ENCODE measurements at regions not wholly inside any gene's neighbourhood (a gene's known extent, or its start where the extent isn't known, plus 50 kb on each side); places are given as distances from the start of the nearest gene placed in this dataset.
"Not testable (repeated sequence)": the region's sequence is repeated elsewhere in the genome, so short reads cannot be mapped to it uniquely, and the experiment has no call there.

- no peaks in the 10 kb centered on the region for H3K36me3 Mint-ChIP-seq (ENCODE audit: low read depth)
- H3K27me3 Mint-ChIP-seq: no peaks in the 10 kb centered on the region
- no peak overlapping the region for H3K4me3 Mint-ChIP-seq
- no peak overlapping the region for H3K27ac Mint-ChIP-seq
- H3K4me1 Mint-ChIP-seq (ENCODE audit: low read depth): no peaks in the 10 kb centered on the region
- no peak for TF ChIP-seq CTCF (IDR thresholded peaks at IDR 0.05)
- ATAC-seq: no peak
- no peak for DNase-seq
- ChIA-PET POLR2A (no interaction called here), CTCF (no interaction called here)
- peaks cover 2% of the 10 kb centered on the region for H3K9me3 Mint-ChIP-seq
- intact Hi-C loops (cut with micrococcal nuclease): no loop called here
Observed at GRCh38 chr2:125259451-125259850, 1234.4 kb downstream of the CNTNAP5 start.

GRCh38 chr2:125260366-125260930 is 1235.4 kb downstream of the CNTNAP5 start:
- H3K36me3 Mint-ChIP-seq (ENCODE audit: low read depth); CTCF ChIA-PET; POLR2A ChIA-PET; DNase-seq; ATAC-seq; H3K27ac Mint-ChIP-seq; H3K4me1 Mint-ChIP-seq (ENCODE audit: low read depth); H3K27me3 Mint-ChIP-seq; H3K4me3 Mint-ChIP-seq; H3K9me3 Mint-ChIP-seq; intact Hi-C loops (cut with micrococcal nuclease): not testable (repeated sequence)

- H3K4me1 Mint-ChIP-seq (ENCODE audit: low read depth): no peaks in the 10 kb centered on the region
Observed at GRCh38 chr2:125264453-125264852, 1239.4 kb downstream of the CNTNAP5 start.

GRCh38 chr2:125267683-125268082 is 1242.6 kb downstream of the CNTNAP5 start:
- ChIA-PET POLR2A (no interaction called here), CTCF (no interaction called here)
- Mint-ChIP-seq H3K9me3 (no peaks in the 10 kb centered on the region), H3K27ac (no peak overlapping the region), H3K36me3 (ENCODE audit: low read depth) (no peaks in the 10 kb centered on the region), H3K27me3 (no peaks in the 10 kb centered on the region), H3K4me3 (no peak overlapping the region), H3K4me1 (ENCODE audit: low read depth) (no peaks in the 10 kb centered on the region)
- intact Hi-C loops (cut with micrococcal nuclease): no loop called here
- no peak for TF ChIP-seq CTCF (IDR thresholded peaks at IDR 0.05)
- ATAC-seq (no peak), DNase-seq (no peak)

More at GRCh38 chr2:125264453-125264852, 1239.4 kb downstream of the CNTNAP5 start:
- DNase-seq (no peak), ATAC-seq (no peak)
- ChIA-PET CTCF (no interaction called here), POLR2A (no interaction called here)
- no peaks in the 10 kb centered on the region for H3K36me3 Mint-ChIP-seq (ENCODE audit: low read depth)
- no peak overlapping the region for H3K27ac Mint-ChIP-seq
- H3K4me3 Mint-ChIP-seq: no peak overlapping the region
- intact Hi-C loops (cut with micrococcal nuclease): no loop called here
- H3K27me3 Mint-ChIP-seq: no peaks in the 10 kb centered on the region
- no peak for TF ChIP-seq CTCF (IDR thresholded peaks at IDR 0.05)
- peaks cover 2% of the 10 kb centered on the region for H3K9me3 Mint-ChIP-seq

- Mint-ChIP-seq H3K9me3 (peaks cover 6% of the 10 kb centered on the region), H3K36me3 (ENCODE audit: low read depth) (no peaks in the 10 kb centered on the region)
- TF ChIP-seq CTCF (IDR thresholded peaks at IDR 0.05): no peak
Observed at GRCh38 chr2:125272651-125273050, 1247.6 kb downstream of the CNTNAP5 start.

GRCh38 chr2:125274718-125275117 is 1249.6 kb downstream of the CNTNAP5 start:
- ChIA-PET CTCF (interaction anchor here (0.7 kb wide), 1 partner anchor 993 kb away, joined by 3 read pairs; no protein-coding TSS in a partner anchor), POLR2A (no interaction called here)
- DNase-seq: no peak
- Mint-ChIP-seq H3K36me3 (ENCODE audit: low read depth) (no peaks in the 10 kb centered on the region), H3K27ac (no peak overlapping the region), H3K4me1 (ENCODE audit: low read depth) (no peaks in the 10 kb centered on the region), H3K9me3 (peaks cover 8% of the 10 kb centered on the region), H3K4me3 (no peak overlapping the region), H3K27me3 (no peaks in the 10 kb centered on the region)
- ATAC-seq: no peak
- no peak for TF ChIP-seq CTCF (IDR thresholded peaks at IDR 0.05)
- intact Hi-C loops (cut with micrococcal nuclease): no loop called here

More at GRCh38 chr2:125272651-125273050, 1247.6 kb downstream of the CNTNAP5 start:
- Mint-ChIP-seq H3K4me3 (no peak overlapping the region), H3K27ac (no peak overlapping the region), H3K27me3 (no peaks in the 10 kb centered on the region), H3K4me1 (ENCODE audit: low read depth) (no peaks in the 10 kb centered on the region)
- no peak for DNase-seq
- intact Hi-C loops (cut with micrococcal nuclease): no loop called here
- POLR2A ChIA-PET: no interaction called here
- no peak for ATAC-seq
- CTCF ChIA-PET: no interaction called here

Data from activated CD8-positive, alpha-beta T cell treated with anti-CD3 and anti-CD28 coated beads for 36 hours (primary cell).